GM12865 (cell line): ENCODE measurements at regions not wholly inside any gene's neighbourhood (a gene's known extent, or its start where the extent isn't known, plus 50 kb on each side); places are given as distances from the start of the nearest gene placed in this dataset.

Source experiments
- DNase-seq: peaks from one replicate; pipeline ENCODE4 v3.0.0; 2010; ENCODE audit warnings: low read depth
- H3K4me3 ChIP-seq: 2 replicates; pipeline ENCODE4 v1.5.1; 2011; ENCODE audit warnings: mild to moderate bottlenecking, low read depth, low read length, control low read depth
- CTCF ChIP-seq: IDR thresholded peaks from 2 replicates; pipeline ENCODE4 v1.5.1; 2011; ENCODE audit warnings: low read length, control low read depth, low read depth, inconsistent platforms; ENCODE audit not compliant: insufficient read depth; ENCODE audit errors: missing control alignments

GRCh38 chr6:170044836-170045562, 245.9 kb downstream of the DLL1 start:
- TF ChIP-seq CTCF, result no peak
- DNase-seq, result no peak
- H3K4me3 ChIP-seq, result no peak overlapping the region

GRCh38 chr6:170043881-170044790, 246.7 kb downstream of the DLL1 start:
- no peak overlapping the region for H3K4me3 ChIP-seq
- TF ChIP-seq CTCF, result no peak
- DNase-seq, result no peak

GRCh38 chr6:170043150-170043819, 247.6 kb downstream of the DLL1 start:
- H3K4me3 ChIP-seq, result no peak overlapping the region
- no peak for DNase-seq
- no peak for TF ChIP-seq CTCF

GRCh38 chr6:170042596-170043118, 248.2 kb downstream of the DLL1 start:
- DNase-seq, result no peak
- no peak for TF ChIP-seq CTCF
- H3K4me3 ChIP-seq, result no peak overlapping the region

- no peak for TF ChIP-seq CTCF
Observed at GRCh38 chr6:170042123-170042522, 248.8 kb downstream of the DLL1 start.

GRCh38 chr6:170041526-170041925, 249.4 kb downstream of the DLL1 start:
- no peak for DNase-seq
- no peak for TF ChIP-seq CTCF
- no peak overlapping the region for H3K4me3 ChIP-seq

More at GRCh38 chr6:170042123-170042522, 248.8 kb downstream of the DLL1 start:
- no peak overlapping the region for H3K4me3 ChIP-seq
- DNase-seq, result no peak
